Daoy (cell line): ENCODE measurements at regions not wholly inside any gene's neighbourhood (a gene's known extent, or its start where the extent isn't known, plus 50 kb on each side); places are given as distances from the start of the nearest gene placed in this dataset.
A peak's percentile ranks its signal among the peaks of the same experiment; 100 is the strongest.

Experiments
- DNase-seq: peaks from one replicate; pipeline ENCODE4 v3.0.0-alpha.2; 2015; ENCODE audit warnings: low read depth

- DNase-seq: no peak
These were observed 67.5 kb upstream of the FN1 start for GRCh38 chr2:215503381-215503780.

GRCh38 chr2:215500466-215500865 is 64.6 kb upstream of the FN1 start:
- DNase-seq: no peak

GRCh38 chr2:215499331-215499730 is 63.5 kb upstream of the FN1 start:
- DNase-seq: no peak

- DNase-seq: peak; percentile 28
These were observed 62.6 kb upstream of the FN1 start for GRCh38 chr2:215498431-215498830.

- DNase-seq: no peak
These were observed 57.5 kb upstream of the FN1 start for GRCh38 chr2:215493376-215493775.

- DNase-seq: no peak
These were observed 53.5 kb upstream of the FN1 start for GRCh38 chr2:215489288-215489848.

- no peak for DNase-seq
These were observed 51.1 kb upstream of the FN1 start for GRCh38 chr2:215487002-215487372.

GRCh38 chr2:215486291-215487001 is 50.6 kb upstream of the FN1 start:
- no peak for DNase-seq
